ENCODE measurements at regions not wholly inside any gene's neighbourhood (a gene's known extent, or its start where the extent isn't known, plus 50 kb on each side); places are given as distances from the start of the nearest gene placed in this dataset.

GRCh38 chr11:128216198-128216597 lies 371.2 kb downstream of the ETS1 start:
- H3K4me3 ChIP-seq, result no peak overlapping the region
- ChIA-PET POLR2A (no interaction called here), CTCF (no interaction called here)
- ATAC-seq (no peak), DNase-seq (ENCODE audit: low read depth in 1 of 2, low spot score in 1 of 2) (no peak), FAIRE-seq (no peak)
- no peak overlapping the region for H3K27ac ChIP-seq
- 95% methylated on average over 1 of the region's 1 CpG for WGBS (ENCODE audit: missing lambda C conversion rate)
- H3K4me2 ChIP-seq, result no peak overlapping the region
- TF ChIP-seq NR3C1 (IDR thresholded peaks at IDR 0.05) (no peak), EHF (CRISPR knock-in tag; IDR thresholded peaks at IDR 0.05) (no peak), ZNF302 (CRISPR knock-in tag; IDR thresholded peaks at IDR 0.05) (no peak), JUNB (IDR thresholded peaks at IDR 0.05) (no peak), HOXA7 (CRISPR knock-in tag; IDR thresholded peaks at IDR 0.05) (no peak), FOXS1 (CRISPR knock-in tag; IDR thresholded peaks at IDR 0.05) (no peak), CEBPB (IDR thresholded peaks at IDR 0.05) (no peak), MAX (IDR thresholded peaks at IDR 0.05) (no peak), ELK1 (IDR thresholded peaks at IDR 0.05; ENCODE audit: low read depth, low read length) (no peak), FOSB (CRISPR knock-in tag; IDR thresholded peaks at IDR 0.05) (no peak), SREBF2 (IDR thresholded peaks at IDR 0.05) (no peak), JUN (IDR thresholded peaks at IDR 0.05) (no peak), HES2 (IDR thresholded peaks at IDR 0.05) (no peak), PHF8 (IDR thresholded peaks at IDR 0.05; ENCODE audit: borderline replicate concordance, low read depth) (no peak), USF2 (IDR thresholded peaks at IDR 0.05) (no peak), RFX5 (IDR thresholded peaks at IDR 0.05) (no peak), KDM5A (IDR thresholded peaks at IDR 0.05) (no peak), MAZ (IDR thresholded peaks at IDR 0.05; ENCODE audit: borderline replicate concordance, low read depth, low read length) (no peak), RARB (CRISPR knock-in tag; IDR thresholded peaks at IDR 0.05) (no peak), HOXB13 (CRISPR knock-in tag; IDR thresholded peaks at IDR 0.05; ENCODE audit: low read depth) (no peak)
- H3K9me3 ChIP-seq, result 0 out of 3 replicates have a peak, but pooled peaks cover 3% of the 10 kb centered on the region
- H3K4me1 ChIP-seq, result peaks cover 5% of the 10 kb centered on the region

GRCh38 chr11:128215238-128215882 lies 372.0 kb downstream of the ETS1 start:
- 94% methylated on average over 13 of the region's 28 CpGs for WGBS (ENCODE audit: missing lambda C conversion rate)
- Histone ChIP-seq H3K4me2 (no peak overlapping the region), H3K27ac (no peak overlapping the region), H3K9me3 (0 out of 3 replicates have a peak, but pooled peaks cover 3% of the 10 kb centered on the region), H3K4me3 (no peak overlapping the region), H3K4me1 (peaks cover 9% of the 10 kb centered on the region)
- FAIRE-seq (no peak), DNase-seq (ENCODE audit: low read depth in 1 of 2, low spot score in 1 of 2) (no peak), ATAC-seq (no peak)
- TF ChIP-seq HOXA7 (CRISPR knock-in tag; IDR thresholded peaks at IDR 0.05) (no peak), EHMT2 (IDR thresholded peaks at IDR 0.05; ENCODE audit: low read depth) (no peak), GATA3 (IDR thresholded peaks at IDR 0.05; ENCODE audit: borderline replicate concordance) (no peak), RNF2 (IDR thresholded peaks at IDR 0.05; ENCODE audit: borderline replicate concordance, low read depth) (no peak), ZC3H11A (IDR thresholded peaks at IDR 0.05) (no peak), USF2 (IDR thresholded peaks at IDR 0.05) (no peak), FOXS1 (CRISPR knock-in tag; IDR thresholded peaks at IDR 0.05) (no peak), EHF (CRISPR knock-in tag; IDR thresholded peaks at IDR 0.05) (no peak)
- POLR2A ChIA-PET, result no interaction called here
- CTCF ChIA-PET, result no interaction called here
